ENCODE measurements at regions not wholly inside any gene's neighbourhood (a gene's known extent, or its start where the extent isn't known, plus 50 kb on each side); places are given as distances from the start of the nearest gene placed in this dataset.
"Not testable (repeated sequence)": the region's sequence is repeated elsewhere in the genome, so short reads cannot be mapped to it uniquely, and the experiment has no call there.

DNA sequence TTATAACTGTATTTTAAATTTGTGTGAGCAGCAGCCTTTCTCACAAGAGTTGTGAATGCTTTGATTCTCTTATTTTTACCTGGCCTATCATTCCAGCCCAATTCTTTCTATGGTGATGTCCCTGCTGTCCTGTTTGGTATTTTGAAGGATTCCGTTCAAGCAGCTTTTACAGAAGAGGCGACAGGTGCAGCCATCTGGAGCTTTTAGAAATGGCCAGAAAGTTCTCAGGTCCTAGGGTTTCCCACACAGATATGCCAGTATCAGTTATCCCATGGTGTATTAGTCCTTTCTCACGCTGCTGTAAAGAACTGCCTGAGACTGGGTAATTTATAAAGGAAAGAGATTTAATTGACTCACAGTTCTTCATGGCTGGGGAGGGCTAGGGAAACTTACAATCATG, 86.1 kb upstream of the LRPAP1 start:
- not testable (repeated sequence) for TF ChIP-seq POLR2A (IDR thresholded peaks at IDR 0.05; ENCODE audit: low read length); GATA1 (IDR thresholded peaks at IDR 0.05; ENCODE audit: low read depth, low read length)

Data from erythroblast (primary cell).